GM12891 (cell line): ENCODE measurements at regions not wholly inside any gene's neighbourhood (a gene's known extent, or its start where the extent isn't known, plus 50 kb on each side); places are given as distances from the start of the nearest gene placed in this dataset.

ENCODE experiments used
- POLR2A ChIP-seq: IDR thresholded peaks from 2 replicates; pipeline ENCODE4 v1.6.1; 2011; ENCODE audit warnings: low read depth, low read length, control low read depth
- POLR2AphosphoS5 ChIP-seq: IDR thresholded peaks from 2 replicates; pipeline ENCODE4 v1.6.1; 2011; ENCODE audit warnings: low read depth, low read length, control low read depth
- POU2F2 ChIP-seq: IDR thresholded peaks from 2 replicates; pipeline ENCODE4 v1.6.1; 2011; ENCODE audit warnings: low read depth, mild to moderate bottlenecking, control low read depth, low read length, moderate library complexity
- SPI1 ChIP-seq: IDR thresholded peaks from 2 replicates; pipeline ENCODE4 v1.6.1; 2011; ENCODE audit warnings: low read depth, low read length, control low read depth

DNA sequence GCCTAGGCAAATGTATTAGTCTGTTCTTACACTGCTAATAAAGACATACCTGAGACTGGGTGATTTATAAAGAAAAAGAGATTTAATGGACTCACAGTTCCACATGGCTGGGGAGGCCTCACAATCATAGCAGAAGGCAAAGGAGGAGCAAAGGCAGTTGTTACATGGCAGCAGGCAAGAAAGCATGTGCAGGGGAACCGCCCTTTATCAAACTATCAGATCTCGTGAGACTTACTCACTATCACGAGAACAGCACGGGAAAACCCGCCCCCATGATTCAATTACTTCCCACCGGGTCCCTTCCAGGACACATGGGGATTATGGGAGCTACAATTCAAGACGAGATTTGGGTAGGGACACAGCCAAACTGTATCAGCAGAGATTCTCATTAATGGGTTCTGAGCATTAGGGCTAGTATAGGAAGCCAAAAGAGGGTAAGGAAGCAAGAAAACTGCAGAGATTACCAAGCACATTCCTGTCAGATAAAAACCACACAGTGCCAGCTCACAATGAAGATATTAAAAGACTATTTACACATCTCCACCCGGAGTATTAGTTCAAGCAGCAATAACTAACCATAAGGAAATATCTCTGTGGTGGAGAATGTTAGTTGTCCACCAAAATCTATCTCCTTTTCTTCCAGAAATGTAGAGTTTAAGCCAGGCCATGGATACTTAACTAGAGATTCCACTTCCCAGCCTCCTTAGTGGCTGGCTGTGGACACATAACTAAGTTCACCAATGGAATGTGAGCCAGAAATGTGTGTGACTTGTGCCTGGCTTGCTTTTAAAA lies 61.2 kb upstream of the HOPX start:
- no peak for TF ChIP-seq POU2F2
- TF ChIP-seq POLR2A, result no peak
- no peak for TF ChIP-seq SPI1
- TF ChIP-seq POLR2AphosphoS5, result no peak
